SK-N-SH (cell line): ENCODE measurements at regions not wholly inside any gene's neighbourhood (a gene's known extent, or its start where the extent isn't known, plus 50 kb on each side); places are given as distances from the start of the nearest gene placed in this dataset.

ENCODE experiments used
- CTCF ChIA-PET: fragments of 300-600, 350-600 bp; formaldehyde crosslinking; extraction: SDS; loops from one replicate; lab custom pipeline; 2021; lab: Yijun Ruan, JAX
- POLR2A ChIA-PET: fragments of 350-600 bp; sonication (Branson Sonifier 250); formaldehyde crosslinking; extraction: SDS; loops from one replicate; lab custom pipeline; 2020; ENCODE audit warnings: antibody characterized with exemption, inconsistent platforms; lab: Yijun Ruan, JAX
- DNase-seq: peaks from one replicate; pipeline ENCODE4 v3.0.0; 2012
- H2AFZ ChIP-seq: fragments of 200-600 bp; sonication (generic); 2 replicates; pipeline ENCODE4 v1.8.1; 2016; ENCODE audit warnings: antibody characterized with exemption, mild to moderate bottlenecking, low read depth
- H3F3A ChIP-seq: fragments of 200-600 bp; sonication (generic); replicated peaks from 2 replicates; pipeline ENCODE3; 2016; ENCODE audit warnings: antibody characterized with exemption, mild to moderate bottlenecking; ENCODE audit not compliant: insufficient read depth
- H3K27ac ChIP-seq, 2 experiments: fragments of 200-500 bp in 1 of 2; fragments of 200-600 bp in 1 of 2; sonication (Bioruptor generic) in 1 of 2; sonication (generic), shearing (Covaris generic) in 1 of 2; 2 replicates each; pipeline versions ENCODE4 v1.5.1 to v1.6.1; 2014 to 2016; ENCODE audit warnings: low read depth in 2 of 2, inconsistent platforms in 1 of 2, low read length in 1 of 2, mild to moderate bottlenecking in 1 of 2, mixed read lengths in 1 of 2
- H3K27me3 ChIP-seq: fragments of 200-600 bp; sonication (generic), shearing (Covaris generic); 2 replicates; pipeline ENCODE4 v1.6.1; 2016; ENCODE audit warnings: mixed run types; ENCODE audit not compliant: insufficient read depth
- H3K36me3 ChIP-seq, 2 experiments: fragments of 200-500 bp in 1 of 2; fragments of 200-600 bp in 1 of 2; sonication (Bioruptor generic) in 1 of 2; sonication (generic) in 1 of 2; replicated peaks in 1 of 2; 2 replicates each; pipeline versions ENCODE3 to v1.5.1; 2014 to 2016; ENCODE audit warnings: low read length in 1 of 2, mild to moderate bottlenecking in 1 of 2; ENCODE audit not compliant: insufficient read depth in 2 of 2, control insufficient read depth in 1 of 2
- H3K4me1 ChIP-seq, 2 experiments: fragments of 200-500 bp in 1 of 2; fragments of 200-600 bp in 1 of 2; sonication (Bioruptor generic) in 1 of 2; sonication (generic), shearing (Covaris generic) in 1 of 2; 2 replicates each; pipeline versions ENCODE4 v1.5.1 to v1.6.1; 2014 to 2016; ENCODE audit warnings: low read depth in 1 of 2, low read length in 1 of 2, mixed run types in 1 of 2; ENCODE audit not compliant: insufficient read depth in 2 of 2, control insufficient read depth in 1 of 2
- H3K4me2 ChIP-seq: fragments of 200-600 bp; sonication (generic), shearing (Covaris generic); 2 replicates; pipeline ENCODE4 v1.6.1; 2017; ENCODE audit warnings: mixed run types
- H3K4me3 ChIP-seq, 2 experiments: fragments of 200-500 bp in 1 of 2; fragments of 200-600 bp in 1 of 2; sonication (Bioruptor generic) in 1 of 2; sonication (generic), shearing (Covaris generic) in 1 of 2; 2 replicates each; pipeline versions ENCODE4 v1.5.1 to v1.8.1; 2014 to 2016; ENCODE audit warnings: low read depth in 2 of 2, inconsistent platforms in 1 of 2, low read length in 1 of 2, mild to moderate bottlenecking in 1 of 2, mixed read lengths in 1 of 2, moderate library complexity in 1 of 2
- H3K79me2 ChIP-seq: fragments of 200-600 bp; sonication (generic); 2 replicates; pipeline ENCODE4 v1.8.1; 2017; ENCODE audit warnings: mild to moderate bottlenecking; ENCODE audit not compliant: insufficient read depth
- H3K9ac ChIP-seq: fragments of 200-600 bp; sonication (generic); 2 replicates; pipeline ENCODE4 v1.6.1; 2017; ENCODE audit warnings: mixed run types
- H3K9me2 ChIP-seq: fragments of 200-600 bp; sonication (generic); 2 replicates; pipeline ENCODE4 v1.6.1; 2017; ENCODE audit warnings: mixed run types
- H3K9me3 ChIP-seq: fragments of 200-600 bp; sonication (generic); 2 replicates; pipeline ENCODE4 v1.6.1; 2017; ENCODE audit warnings: mixed run types, mild to moderate bottlenecking, moderate library complexity
- H4K20me1 ChIP-seq: fragments of 200-600 bp; sonication (generic); 2 replicates; pipeline ENCODE4 v1.6.1; 2017; ENCODE audit warnings: mild to moderate bottlenecking, mixed run types; ENCODE audit not compliant: insufficient read depth
- CHD2 ChIP-seq: fragments of 150-350 bp; IDR thresholded peaks from 2 replicates; pipeline ENCODE4 v1.6.1; 2018; ENCODE audit warnings: low read length; ENCODE audit not compliant: partially characterized antibody
- CTCF ChIP-seq: fragments of 200-600 bp; sonication (generic); IDR thresholded peaks from 2 replicates; pipeline ENCODE4 v1.6.1; 2017; ENCODE audit warnings: antibody characterized with exemption, mild to moderate bottlenecking, moderate library complexity
- EP300 ChIP-seq, 2 experiments: IDR thresholded peaks; 2 replicates each; pipeline versions ENCODE4 v1.4.0 to v1.6.1; 2012; ENCODE audit warnings: borderline replicate concordance in 1 of 2, low read depth in 1 of 2, low read length in 1 of 2
- EZH2phosphoT487 ChIP-seq: fragments of 200-600 bp; sonication (generic); IDR thresholded peaks from 2 replicates; pipeline ENCODE4 v1.6.1; 2017; ENCODE audit warnings: low read depth, mixed run types, mild to moderate bottlenecking, antibody characterized with exemption, moderate library complexity, borderline replicate concordance
- FOXJ3 ChIP-seq: sonication (generic); formaldehyde crosslinking; IDR thresholded peaks from 2 replicates; pipeline ENCODE4 v1.5.1; 2020; ENCODE audit warnings: mild to moderate bottlenecking, missing genetic modification reagents
- FOXM1 ChIP-seq: IDR thresholded peaks from 2 replicates; pipeline ENCODE4 v1.4.0; 2012; ENCODE audit warnings: low read depth, mild to moderate bottlenecking
- GABPA ChIP-seq: IDR thresholded peaks from 2 replicates; pipeline ENCODE4 v1.4.0; 2012; ENCODE audit warnings: low read depth, mild to moderate bottlenecking
- GATA2 ChIP-seq: sonication (generic); formaldehyde crosslinking; IDR thresholded peaks from 2 replicates; pipeline ENCODE4 v1.5.0; 2020; ENCODE audit warnings: mild to moderate bottlenecking, missing genetic modification reagents
- JUND ChIP-seq: IDR thresholded peaks from 2 replicates; pipeline ENCODE4 v1.4.0; 2012
- MAX ChIP-seq: IDR thresholded peaks from 2 replicates; pipeline ENCODE4 v1.4.0; 2012; ENCODE audit warnings: low read depth
- MEF2A ChIP-seq: IDR thresholded peaks from 2 replicates; pipeline ENCODE4 v1.4.0; 2012; ENCODE audit warnings: low read depth, borderline replicate concordance
- MXI1 ChIP-seq: IDR thresholded peaks from 2 replicates; pipeline ENCODE4 v1.6.1; 2012; ENCODE audit warnings: mild to moderate bottlenecking, low read depth, low read length, improper control_type of control experiment
- NFIC ChIP-seq: IDR thresholded peaks from 2 replicates; pipeline ENCODE4 v1.4.0; 2012; ENCODE audit warnings: borderline replicate concordance
- NRF1 ChIP-seq: IDR thresholded peaks from 2 replicates; pipeline ENCODE4 v1.6.1; 2012; ENCODE audit warnings: low read depth, mild to moderate bottlenecking, low read length
- PBX3 ChIP-seq: IDR thresholded peaks from 2 replicates; pipeline ENCODE4; 2012
- RAD21 ChIP-seq: IDR thresholded peaks from 2 replicates; pipeline ENCODE4 v1.6.1; 2012; ENCODE audit warnings: mild to moderate bottlenecking, low read length
- RCOR1 ChIP-seq: fragments of 150-350 bp; IDR thresholded peaks from 2 replicates; pipeline ENCODE4 v1.6.1; 2017; ENCODE audit warnings: antibody characterized with exemption, low read length
- REST ChIP-seq: IDR thresholded peaks from 2 replicates; pipeline ENCODE4 v1.6.1; 2012; ENCODE audit warnings: mild to moderate bottlenecking, low read depth, low read length, moderate library complexity
- RFX5 ChIP-seq: IDR thresholded peaks from 2 replicates; pipeline ENCODE4 v1.6.1; 2012; ENCODE audit warnings: mild to moderate bottlenecking, improper control_type of control experiment, low read length
- RXRA ChIP-seq: IDR thresholded peaks from 2 replicates; pipeline ENCODE4 v1.4.0; 2012; ENCODE audit warnings: low read depth, mild to moderate bottlenecking, borderline replicate concordance
- SIN3A ChIP-seq: IDR thresholded peaks from 2 replicates; pipeline ENCODE4 v1.6.1; 2012; ENCODE audit warnings: low read depth, mild to moderate bottlenecking, low read length, moderate library complexity, borderline replicate concordance
- SMC3 ChIP-seq: IDR thresholded peaks from 2 replicates; pipeline ENCODE4 v1.6.1; 2012; ENCODE audit warnings: low read depth, low read length, improper control_type of control experiment
- TCF12 ChIP-seq: IDR thresholded peaks from 2 replicates; pipeline ENCODE4 v1.4.0; 2012
- TEAD4 ChIP-seq: IDR thresholded peaks from 2 replicates; pipeline ENCODE4 v1.4.0; 2012; ENCODE audit warnings: mild to moderate bottlenecking, borderline replicate concordance; ENCODE audit not compliant: insufficient read depth
- YY1 ChIP-seq: IDR thresholded peaks from 2 replicates; pipeline ENCODE4 v1.4.0; 2012; ENCODE audit warnings: low read depth, mild to moderate bottlenecking
- ZBTB33 ChIP-seq: IDR thresholded peaks from 2 replicates; pipeline ENCODE4 v1.4.0; 2012; ENCODE audit warnings: low read depth, borderline replicate concordance
- WGBS: methylation state at CpG from one replicate; pipeline ENCODE4 v1.1.6; 2017; ENCODE audit warnings: low lambda C conversion rate; 5-methylcytosine and 5-hydroxymethylcytosine counted together

- no peak overlapping the region for H3K9ac ChIP-seq
- peaks cover 23% of the 10 kb centered on the region for H3F3A ChIP-seq
- H3K27ac ChIP-seq, result peak overlapping the region; percentile 83 to 100
- H3K4me3 ChIP-seq, result no peak overlapping the region; a peak in 1 of 4 replicates
- no peaks in the 10 kb centered on the region for H3K79me2 ChIP-seq
- 6% methylated on average over 2 of the region's 2 CpGs for WGBS
- H3K9me3 ChIP-seq, result no peaks in the 10 kb centered on the region
- no peak for DNase-seq
- no peaks in the 10 kb centered on the region for H3K9me2 ChIP-seq
- H3K4me2 ChIP-seq, result peak overlapping the region; percentile 29; the same call in 1 of the 2 replicates
- ChIA-PET POLR2A (no interaction called here), CTCF (no interaction called here)
- no peaks in the 10 kb centered on the region for H3K36me3 ChIP-seq
- no peaks in the 10 kb centered on the region for H3K27me3 ChIP-seq
- H3K4me1 ChIP-seq, result peaks cover 27 to 36% of the 10 kb centered on the region in 2 experiments
- H4K20me1 ChIP-seq, result no peaks in the 10 kb centered on the region
- peak overlapping the region; percentile 39; the same call in 1 of the 2 replicates for H2AFZ ChIP-seq
- TF ChIP-seq MEF2A (peak; percentile 16), MAX (no peak), FOXJ3 (no peak), FOXM1 (no peak), RXRA (peak; percentile 33; the same call in 1 of the 2 replicates), SIN3A (no peak), NRF1 (no peak), EP300 (IDR thresholded peaks at IDR 0.05; ENCODE audit: borderline replicate concordance in 1 of 2, low read depth in 1 of 2, low read length in 1 of 2) (peak in 1 of 2 experiments; percentile 39; a peak in 1 of 4 replicates), ZBTB33 (no peak), TEAD4 (peak; percentile 53), EZH2phosphoT487 (no peak), CHD2 (no peak), REST (no peak), RCOR1 (no peak), CTCF (no peak), MXI1 (no peak), SMC3 (0 out of 2 replicates have a peak, but pooled peaks have one; percentile 0), GABPA (no peak), RFX5 (no peak), GATA2 (CRISPR knock-in tag) (no peak), RAD21 (no peak), TCF12 (peak; percentile 48; the same call in 1 of the 2 replicates), JUND (peak; percentile 45), PBX3 (peak; percentile 77), YY1 (no peak), NFIC (peak; percentile 44; the same call in 1 of the 2 replicates)
These were observed 177.8 kb upstream of the DKK2 start for GRCh38 chr4:107213880-107214279.
